H9 (cell line): ENCODE measurements at regions not wholly inside any gene's neighbourhood (a gene's known extent, or its start where the extent isn't known, plus 50 kb on each side); places are given as distances from the start of the nearest gene placed in this dataset.

Source experiments
- DNase-seq: peaks from one replicate; pipeline ENCODE4 v3.0.0-alpha.2; 2017
- H2AFZ ChIP-seq: one replicate; pipeline ENCODE4 v1.6.1; 2013; ENCODE audit warnings: mild to moderate bottlenecking, low read length, control low read depth, moderate library complexity
- H2AK5ac ChIP-seq: 2 replicates; pipeline ENCODE4 v1.6.1; 2013; ENCODE audit warnings: low read length, control low read depth, mixed read lengths; ENCODE audit not compliant: insufficient read length
- H2BK120ac ChIP-seq: one replicate; pipeline ENCODE4 v1.6.1; 2013; ENCODE audit warnings: low read depth, mild to moderate bottlenecking, low read length, control low read depth, inconsistent platforms; ENCODE audit not compliant: poor library complexity, severe bottlenecking
- H2BK12ac ChIP-seq: 2 replicates; pipeline ENCODE4 v1.6.1; 2013; ENCODE audit warnings: low read length, control low read depth, mixed read lengths, low read depth; ENCODE audit not compliant: insufficient read length
- H2BK15ac ChIP-seq: 2 replicates; pipeline ENCODE4 v1.6.1; 2013; ENCODE audit warnings: low read depth, low read length, control low read depth
- H2BK20ac ChIP-seq: one replicate; pipeline ENCODE4 v1.6.1; 2013; ENCODE audit warnings: low read depth, mild to moderate bottlenecking, low read length, control low read depth, inconsistent platforms; ENCODE audit not compliant: poor library complexity, severe bottlenecking
- H2BK5ac ChIP-seq: 2 replicates; pipeline ENCODE4 v1.6.1; 2013; ENCODE audit warnings: low read length, control low read depth, mixed read lengths; ENCODE audit not compliant: insufficient read length
- H3K14ac ChIP-seq: 2 replicates; pipeline ENCODE4 v1.6.1; 2013; ENCODE audit warnings: low read length, control low read depth; ENCODE audit not compliant: insufficient read depth
- H3K18ac ChIP-seq: 2 replicates; pipeline ENCODE4 v1.6.1; 2013; ENCODE audit warnings: low read depth, mild to moderate bottlenecking, mixed read lengths, low read length, control low read depth; ENCODE audit not compliant: insufficient read length
- H3K23ac ChIP-seq: 2 replicates; pipeline ENCODE4 v1.6.1; 2013; ENCODE audit warnings: low read length, control low read depth, mixed read lengths, low read depth; ENCODE audit not compliant: insufficient read length
- H3K23me2 ChIP-seq: 2 replicates; pipeline ENCODE4 v1.6.1; 2013; ENCODE audit warnings: low read depth, mild to moderate bottlenecking, mixed read lengths, low read length, control low read depth; ENCODE audit not compliant: insufficient read length, poor library complexity, severe bottlenecking
- H3K27ac ChIP-seq: 2 replicates; pipeline ENCODE4 v1.5.1; 2013; ENCODE audit warnings: low read length, control low read depth, mixed read lengths, low read depth; ENCODE audit not compliant: insufficient read length
- H3K27me3 ChIP-seq: 2 replicates; pipeline ENCODE4 v1.6.1; 2013; ENCODE audit warnings: low read length, control low read depth, inconsistent platforms; ENCODE audit not compliant: insufficient read depth
- H3K4ac ChIP-seq: 2 replicates; pipeline ENCODE4 v1.6.1; 2013; ENCODE audit warnings: low read depth, mild to moderate bottlenecking, control low read depth, inconsistent platforms, low read length, moderate library complexity
- H3K4me1 ChIP-seq: 2 replicates; pipeline ENCODE4 v1.6.1; 2013; ENCODE audit warnings: low read length, control low read depth, inconsistent platforms; ENCODE audit not compliant: insufficient read depth
- H3K4me2 ChIP-seq: 2 replicates; pipeline ENCODE4 v1.6.1; 2013; ENCODE audit warnings: low read length, control low read depth, mixed read lengths; ENCODE audit not compliant: insufficient read length, insufficient read depth
- H3K56ac ChIP-seq: 2 replicates; pipeline ENCODE4 v1.6.1; 2013; ENCODE audit warnings: low read depth, mild to moderate bottlenecking, mixed read lengths, low read length, control low read depth; ENCODE audit not compliant: insufficient read length
- H3K79me1 ChIP-seq: 2 replicates; pipeline ENCODE4 v1.6.1; 2013; ENCODE audit warnings: low read depth, mild to moderate bottlenecking, moderate library complexity, low read length, control low read depth, inconsistent platforms; ENCODE audit not compliant: insufficient read depth, poor library complexity, severe bottlenecking
- H3K79me2 ChIP-seq: 2 replicates; pipeline ENCODE4 v1.6.1; 2013; ENCODE audit warnings: low read length, control low read depth, inconsistent platforms; ENCODE audit not compliant: insufficient read depth
- H3K9ac ChIP-seq: 2 replicates; pipeline ENCODE4 v1.6.1; 2013; ENCODE audit warnings: low read length, control low read depth, mixed read lengths; ENCODE audit not compliant: insufficient read length; ENCODE audit errors: extremely low read depth
- H3K9me3 ChIP-seq: one replicate; pipeline ENCODE4 v1.6.1; 2013; ENCODE audit warnings: low read depth, low read length, inconsistent platforms; ENCODE audit not compliant: control insufficient read depth
- H3T11ph ChIP-seq: one replicate; pipeline ENCODE4 v1.6.1; 2013; ENCODE audit warnings: mild to moderate bottlenecking, low read length, control low read depth, inconsistent platforms
- H4K20me1 ChIP-seq: one replicate; pipeline ENCODE4 v1.6.1; 2013; ENCODE audit not compliant: control insufficient read depth, insufficient read length, insufficient read depth
- H4K5ac ChIP-seq: 2 replicates; pipeline ENCODE4 v1.6.1; 2013; ENCODE audit warnings: low read depth, mild to moderate bottlenecking, mixed read lengths, low read length, control low read depth; ENCODE audit not compliant: insufficient read length
- H4K8ac ChIP-seq: replicated peaks from 2 replicates; pipeline ENCODE4 v1.6.1; 2013; ENCODE audit warnings: low read length, control low read depth, mixed read lengths, low read depth; ENCODE audit not compliant: insufficient read length
- H4K91ac ChIP-seq: 2 replicates; pipeline ENCODE4 v1.6.1; 2013; ENCODE audit warnings: low read depth, mild to moderate bottlenecking, moderate library complexity, mixed read lengths, low read length, control low read depth; ENCODE audit not compliant: insufficient read length
- H3K27ac Mint-ChIP-seq, 3 experiments: 2 replicates in 2 of 3; 3 replicates in 1 of 3; pipeline ENCODE4 v1.8.0; 2020 to 2021; ENCODE audit warnings: mixed read lengths in 3 of 3, mild to moderate bottlenecking in 1 of 3, moderate library complexity in 1 of 3
- H3K27me3 Mint-ChIP-seq: 2 replicates; pipeline ENCODE4 v1.8.0; 2021; ENCODE audit warnings: low read depth, mild to moderate bottlenecking, moderate library complexity, mixed read lengths
- H3K36me3 Mint-ChIP-seq, 3 experiments: 2 replicates in 2 of 3; 3 replicates in 1 of 3; pipeline ENCODE4 v1.8.0; 2020 to 2021; ENCODE audit warnings: low read depth in 3 of 3, mixed read lengths in 3 of 3; ENCODE audit not compliant: insufficient read depth in 1 of 3
- H3K4me1 Mint-ChIP-seq, 2 experiments: 2 replicates each; pipeline ENCODE4 v1.8.0; 2020; ENCODE audit warnings: mixed read lengths in 2 of 2
- H3K4me3 Mint-ChIP-seq, 2 experiments: 2 replicates in 1 of 2; 3 replicates in 1 of 2; pipeline ENCODE4 v1.8.0; 2020 to 2021; ENCODE audit warnings: mild to moderate bottlenecking in 2 of 2, mixed read lengths in 2 of 2, moderate library complexity in 1 of 2
- H3K9me3 Mint-ChIP-seq, 2 experiments: 2 replicates in 1 of 2; 3 replicates in 1 of 2; pipeline ENCODE4 v1.8.0; 2020; ENCODE audit warnings: mild to moderate bottlenecking in 2 of 2, mixed read lengths in 2 of 2, moderate library complexity in 1 of 2
- CTCF ChIP-seq: fragments of 200-600 bp; sonication (generic); conservative IDR thresholded peaks from 3 replicates; pipeline ENCODE4 v1.8.0; 2021; ENCODE audit warnings: antibody characterized with exemption, mild to moderate bottlenecking
- WGBS: extraction: QIAGEN DNeasy Blood & Tissue Kit; methylation state at CpG from one replicate; pipeline ENCODE4 v1.1.7; 2013; ENCODE audit warnings: missing lambda C conversion rate, low lambda C conversion rate, mixed read lengths; ENCODE audit not compliant: insufficient read length; ENCODE audit errors: extremely low coverage; 5-methylcytosine and 5-hydroxymethylcytosine counted together

GRCh38 chr6:170175644-170176135 lies 115.2 kb downstream of the DLL1 start:
- H3K4me1 ChIP-seq, result no peaks in the 10 kb centered on the region
- no peak overlapping the region for H3K18ac ChIP-seq
- no CpG with 5 or more reads among the region's 28 CpGs for WGBS
- H4K5ac ChIP-seq, result no peak overlapping the region
- H3K14ac ChIP-seq, result no peak overlapping the region
- no peak overlapping the region for H2AFZ ChIP-seq
- no peak overlapping the region for H4K8ac ChIP-seq
- no peak overlapping the region for H3K27ac ChIP-seq
- no peak overlapping the region for H3K9ac ChIP-seq
- H2AK5ac ChIP-seq, result no peak overlapping the region
- H3K36me3 Mint-ChIP-seq, result peaks cover 4% of the 10 kb centered on the region in 3 experiments; a peak in 5 of 7 replicates
- no peak for TF ChIP-seq CTCF
- H3K27ac Mint-ChIP-seq, result no peak overlapping the region
- no peak overlapping the region for H4K91ac ChIP-seq
- no peaks in the 10 kb centered on the region for H3K4me1 Mint-ChIP-seq
- peaks cover 11% of the 10 kb centered on the region for H3K27me3 Mint-ChIP-seq
- H2BK120ac ChIP-seq, result no peak overlapping the region
- no peaks in the 10 kb centered on the region for H3K79me2 ChIP-seq
- H4K20me1 ChIP-seq, result no peaks in the 10 kb centered on the region
- no peak overlapping the region for H3K4me3 Mint-ChIP-seq
- H3T11ph ChIP-seq, result no peak overlapping the region
- no peak overlapping the region for H2BK12ac ChIP-seq
- H3K23ac ChIP-seq, result no peak overlapping the region
- H2BK15ac ChIP-seq, result no peak overlapping the region
- no peak overlapping the region for H3K4ac ChIP-seq
- H3K27me3 ChIP-seq, result no peaks in the 10 kb centered on the region
- no peaks in the 10 kb centered on the region for H3K79me1 ChIP-seq
- peaks cover 16 to 34% of the 10 kb centered on the region in 2 experiments for H3K9me3 Mint-ChIP-seq
- no peak overlapping the region for H3K56ac ChIP-seq
- DNase-seq, result peak; percentile 25
- no peak overlapping the region for H3K4me2 ChIP-seq
- H2BK5ac ChIP-seq, result no peak overlapping the region
- no peaks in the 10 kb centered on the region for H3K9me3 ChIP-seq
- H2BK20ac ChIP-seq, result no peak overlapping the region
- H3K23me2 ChIP-seq, result no peaks in the 10 kb centered on the region
